ENCODE measurements at regions not wholly inside any gene's neighbourhood (a gene's known extent, or its start where the extent isn't known, plus 50 kb on each side); places are given as distances from the start of the nearest gene placed in this dataset.

GRCh38 chr2:57450170-57450569, 596.4 kb upstream of the VRK2 start:
- Histone ChIP-seq H3K4me3 (ENCODE audit: low read length) (no peak overlapping the region), H3K36me3 (ENCODE audit: insufficient read depth, low read length) (no peaks in the 10 kb centered on the region), H3K27me3 (ENCODE audit: insufficient read depth, low read length, poor library complexity, severe bottlenecking) (no peaks in the 10 kb centered on the region), H3K27ac (ENCODE audit: low read depth, low read length) (no peak overlapping the region), H3K9me3 (ENCODE audit: low read length) (no peaks in the 10 kb centered on the region), H3K4me1 (ENCODE audit: insufficient read depth, low read length) (no peaks in the 10 kb centered on the region)
- Mint-ChIP-seq H3K9me3 (peaks cover 7 to 20% (median 16%) of the 10 kb centered on the region in 5 donors), H3K27me3 (no peaks in the 10 kb centered on the region), H3K27ac (no peak overlapping the region), H3K4me3 (no peak overlapping the region), H3K4me1 (no peaks in the 10 kb centered on the region), H3K36me3 (no peaks in the 10 kb centered on the region)
- no peak for DNase-seq
- POLR2A ChIA-PET = no interaction called here
- CTCF ChIA-PET = no interaction called here

- ChIA-PET POLR2A (no interaction called here), CTCF (no interaction called here)
- Histone ChIP-seq H3K27me3 (ENCODE audit: insufficient read depth, low read length, poor library complexity, severe bottlenecking) (no peaks in the 10 kb centered on the region), H3K4me1 (ENCODE audit: insufficient read depth, low read length) (no peaks in the 10 kb centered on the region), H3K4me3 (ENCODE audit: low read length) (no peak overlapping the region), H3K36me3 (ENCODE audit: insufficient read depth, low read length) (no peaks in the 10 kb centered on the region), H3K27ac (ENCODE audit: low read depth, low read length) (no peak overlapping the region), H3K9me3 (ENCODE audit: low read length) (no peaks in the 10 kb centered on the region)
- Mint-ChIP-seq H3K4me1 (no peaks in the 10 kb centered on the region), H3K4me3 (no peak overlapping the region), H3K27me3 (no peaks in the 10 kb centered on the region), H3K27ac (no peak overlapping the region), H3K36me3 (no peaks in the 10 kb centered on the region), H3K9me3 (peaks cover 2 to 28% (median 14%) of the 10 kb centered on the region in 5 donors)
- no peak for DNase-seq
Observed at GRCh38 chr2:57452634-57453033, 594.0 kb upstream of the VRK2 start.

GRCh38 chr2:57453945-57454344, 592.7 kb upstream of the VRK2 start:
- Histone ChIP-seq H3K36me3 (ENCODE audit: insufficient read depth, low read length) (no peaks in the 10 kb centered on the region), H3K4me3 (ENCODE audit: low read length) (no peak overlapping the region), H3K4me1 (ENCODE audit: insufficient read depth, low read length) (no peaks in the 10 kb centered on the region), H3K27me3 (ENCODE audit: insufficient read depth, low read length, poor library complexity, severe bottlenecking) (no peaks in the 10 kb centered on the region), H3K9me3 (ENCODE audit: low read length) (no peaks in the 10 kb centered on the region), H3K27ac (ENCODE audit: low read depth, low read length) (no peak overlapping the region)
- ChIA-PET CTCF (no interaction called here), POLR2A (no interaction called here)
- Mint-ChIP-seq H3K4me1 (no peaks in the 10 kb centered on the region), H3K36me3 (no peaks in the 10 kb centered on the region), H3K9me3 (peaks cover 6 to 31% (median 19%) of the 10 kb centered on the region in 5 donors), H3K4me3 (no peak overlapping the region), H3K27me3 (no peaks in the 10 kb centered on the region), H3K27ac (no peak overlapping the region)
- no peak for DNase-seq

GRCh38 chr2:57460396-57461276, 586.0 kb upstream of the VRK2 start:
- Histone ChIP-seq H3K27me3 (ENCODE audit: insufficient read depth, low read length, poor library complexity, severe bottlenecking) (no peaks in the 10 kb centered on the region), H3K36me3 (ENCODE audit: insufficient read depth, low read length) (no peaks in the 10 kb centered on the region), H3K9me3 (ENCODE audit: low read length) (no peaks in the 10 kb centered on the region), H3K4me1 (ENCODE audit: insufficient read depth, low read length) (no peaks in the 10 kb centered on the region), H3K4me3 (ENCODE audit: low read length) (no peak overlapping the region), H3K27ac (ENCODE audit: low read depth, low read length) (no peak overlapping the region)
- H3K27ac Mint-ChIP-seq = no peak overlapping the region
- peaks cover 14 to 40% (median 18%) of the 10 kb centered on the region in 5 donors for H3K9me3 Mint-ChIP-seq
- no peaks in the 10 kb centered on the region for H3K4me1 Mint-ChIP-seq
- CTCF ChIA-PET = no interaction called here
- H3K36me3 Mint-ChIP-seq = no peaks in the 10 kb centered on the region
- no peak overlapping the region for H3K4me3 Mint-ChIP-seq
- POLR2A ChIA-PET = no interaction called here
- no peaks in the 10 kb centered on the region for H3K27me3 Mint-ChIP-seq
- DNase-seq = no peak

- CTCF ChIA-PET = interaction anchor here (1.0 kb wide), 1 partner anchor 16 kb away, joined by 3 read pairs; no protein-coding TSS in a partner anchor
Observed at GRCh38 chr2:57461624-57462023, 585.0 kb upstream of the VRK2 start.

GRCh38 chr2:57465067-57465466, 581.5 kb upstream of the VRK2 start:
- no peaks in the 10 kb centered on the region for H3K4me1 ChIP-seq (ENCODE audit: insufficient read depth, low read length)
- no peak overlapping the region for H3K27ac Mint-ChIP-seq
- no peaks in the 10 kb centered on the region for H3K36me3 Mint-ChIP-seq
- peaks cover 13 to 46% (median 16%) of the 10 kb centered on the region in 5 donors for H3K9me3 Mint-ChIP-seq
- H3K4me3 Mint-ChIP-seq = no peak overlapping the region
- ChIA-PET POLR2A (no interaction called here), CTCF (no interaction called here)
- no peak overlapping the region for H3K27ac ChIP-seq (ENCODE audit: low read depth, low read length)
- no peak overlapping the region for H3K4me3 ChIP-seq (ENCODE audit: low read length)
- H3K9me3 ChIP-seq (ENCODE audit: low read length) = no peaks in the 10 kb centered on the region
- H3K27me3 ChIP-seq (ENCODE audit: insufficient read depth, low read length, poor library complexity, severe bottlenecking) = no peaks in the 10 kb centered on the region
- H3K36me3 ChIP-seq (ENCODE audit: insufficient read depth, low read length) = no peaks in the 10 kb centered on the region
- DNase-seq = no peak
- H3K4me1 Mint-ChIP-seq = no peaks in the 10 kb centered on the region
- no peaks in the 10 kb centered on the region for H3K27me3 Mint-ChIP-seq

More at GRCh38 chr2:57461624-57462023, 585.0 kb upstream of the VRK2 start:
- H3K36me3 Mint-ChIP-seq = no peaks in the 10 kb centered on the region
- POLR2A ChIA-PET = no interaction called here
- Histone ChIP-seq H3K9me3 (ENCODE audit: low read length) (no peaks in the 10 kb centered on the region), H3K27ac (ENCODE audit: low read depth, low read length) (no peak overlapping the region), H3K4me3 (ENCODE audit: low read length) (no peak overlapping the region), H3K27me3 (ENCODE audit: insufficient read depth, low read length, poor library complexity, severe bottlenecking) (no peaks in the 10 kb centered on the region), H3K4me1 (ENCODE audit: insufficient read depth, low read length) (no peaks in the 10 kb centered on the region), H3K36me3 (ENCODE audit: insufficient read depth, low read length) (no peaks in the 10 kb centered on the region)
- DNase-seq = no peak
- no peaks in the 10 kb centered on the region for H3K27me3 Mint-ChIP-seq
- no peaks in the 10 kb centered on the region for H3K4me1 Mint-ChIP-seq
- no peak overlapping the region for H3K27ac Mint-ChIP-seq
- H3K4me3 Mint-ChIP-seq = no peak overlapping the region
- peaks cover 16 to 44% (median 20%) of the 10 kb centered on the region in 5 donors for H3K9me3 Mint-ChIP-seq

- Histone ChIP-seq H3K36me3 (ENCODE audit: insufficient read depth, low read length) (no peaks in the 10 kb centered on the region), H3K4me1 (ENCODE audit: insufficient read depth, low read length) (no peaks in the 10 kb centered on the region), H3K27ac (ENCODE audit: low read depth, low read length) (no peak overlapping the region), H3K4me3 (ENCODE audit: low read length) (no peak overlapping the region), H3K27me3 (ENCODE audit: insufficient read depth, low read length, poor library complexity, severe bottlenecking) (no peaks in the 10 kb centered on the region), H3K9me3 (ENCODE audit: low read length) (no peaks in the 10 kb centered on the region)
- Mint-ChIP-seq H3K4me1 (no peaks in the 10 kb centered on the region), H3K36me3 (no peaks in the 10 kb centered on the region), H3K4me3 (no peak overlapping the region), H3K9me3 (peaks cover 13 to 44% (median 16%) of the 10 kb centered on the region in 5 donors), H3K27ac (no peak overlapping the region), H3K27me3 (no peaks in the 10 kb centered on the region)
- DNase-seq = no peak
- CTCF ChIA-PET = no interaction called here
- POLR2A ChIA-PET = no interaction called here
Observed at GRCh38 chr2:57465967-57466366, 580.6 kb upstream of the VRK2 start.

GRCh38 chr2:57475391-57475790, 571.2 kb upstream of the VRK2 start:
- CTCF ChIA-PET = no interaction called here

More at GRCh38 chr2:57475391-57475790, 571.2 kb upstream of the VRK2 start:
- Mint-ChIP-seq H3K36me3 (no peaks in the 10 kb centered on the region), H3K27ac (no peak overlapping the region), H3K9me3 (peaks cover 4 to 50% (median 20%) of the 10 kb centered on the region in 5 donors), H3K4me3 (no peak overlapping the region), H3K27me3 (no peaks in the 10 kb centered on the region), H3K4me1 (no peaks in the 10 kb centered on the region)
- no peaks in the 10 kb centered on the region for H3K4me1 ChIP-seq (ENCODE audit: insufficient read depth, low read length)
- DNase-seq = no peak
- no peaks in the 10 kb centered on the region for H3K9me3 ChIP-seq (ENCODE audit: low read length)
- H3K27ac ChIP-seq (ENCODE audit: low read depth, low read length) = no peak overlapping the region
- no peaks in the 10 kb centered on the region for H3K27me3 ChIP-seq (ENCODE audit: insufficient read depth, low read length, poor library complexity, severe bottlenecking)
- no peaks in the 10 kb centered on the region for H3K36me3 ChIP-seq (ENCODE audit: insufficient read depth, low read length)
- POLR2A ChIA-PET = no interaction called here
- no peak overlapping the region for H3K4me3 ChIP-seq (ENCODE audit: low read length)

Measured in CD8-positive, alpha-beta memory T cell (primary cell).